GM19238 (cell line): ENCODE measurements at regions not wholly inside any gene's neighbourhood (a gene's known extent, or its start where the extent isn't known, plus 50 kb on each side); places are given as distances from the start of the nearest gene placed in this dataset.
"Not testable (repeated sequence)": the region's sequence is repeated elsewhere in the genome, so short reads cannot be mapped to it uniquely, and the experiment has no call there.

Experiments used
- DNase-seq: peaks from one replicate; pipeline ENCODE4 v3.0.0; 2011; ENCODE audit warnings: low spot score; ENCODE audit not compliant: insufficient read length

DNA sequence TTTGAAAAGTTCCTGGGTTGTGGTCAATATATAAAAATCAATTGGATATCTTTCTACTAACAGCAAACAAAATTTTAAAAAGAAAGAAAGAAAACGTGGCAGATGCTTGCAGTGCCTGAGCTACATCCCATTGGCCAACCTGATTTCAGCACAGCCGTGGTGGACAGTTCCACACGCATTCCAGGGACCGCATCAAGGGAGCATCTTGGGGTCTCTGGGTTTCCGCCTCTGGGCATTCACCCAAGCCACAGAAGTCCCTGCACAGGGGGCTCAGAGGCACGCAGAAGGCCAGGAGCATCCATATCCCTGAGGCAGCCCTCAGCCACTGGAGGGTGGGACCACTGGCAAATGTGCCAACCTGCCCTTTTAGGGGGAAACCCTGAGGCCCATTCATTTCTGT is 254.5 kb upstream of the RNF32 start:
- DNase-seq: no peak

DNA sequence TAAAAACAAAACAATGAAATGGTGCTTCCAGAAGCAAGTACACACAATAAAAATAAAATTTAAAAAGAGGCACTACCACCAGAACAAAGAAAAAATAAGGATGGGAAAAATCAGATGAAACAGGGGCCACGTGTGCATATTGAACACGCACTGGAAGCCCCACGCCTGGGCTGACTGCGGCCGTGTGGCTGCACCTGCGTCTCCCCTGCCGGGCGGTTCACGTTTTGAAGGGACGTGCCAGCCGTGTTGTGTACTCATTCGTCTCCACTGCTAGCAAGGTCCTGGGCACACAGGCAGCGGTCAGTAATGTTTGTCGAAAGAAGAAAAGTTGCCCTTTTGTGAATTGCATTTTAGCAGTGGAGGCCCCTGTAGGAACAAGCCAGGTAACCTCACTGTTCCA is 255.9 kb upstream of the RNF32 start:
- DNase-seq: no peak

GRCh38 chr7:156383526-156383925 is 257.0 kb upstream of the RNF32 start:
- DNase-seq: no peak

DNA sequence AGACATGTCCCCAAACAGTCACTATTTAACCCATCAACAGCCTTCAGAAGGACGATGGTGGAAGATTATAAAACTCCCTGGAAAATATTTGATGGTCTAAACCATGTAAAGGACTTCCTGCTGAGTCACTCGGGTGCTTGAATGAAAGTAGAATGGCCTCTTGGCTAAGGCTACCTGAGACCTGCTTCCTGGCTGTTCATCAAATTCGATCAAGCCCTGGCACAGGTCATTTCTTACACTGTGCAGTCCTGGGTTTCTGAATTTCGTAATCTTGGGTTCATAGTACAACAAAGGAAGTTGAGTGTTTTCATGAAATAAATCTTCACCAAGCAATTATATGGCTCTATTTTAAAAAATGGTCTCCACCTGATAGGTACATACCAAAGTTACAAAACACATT is 260.3 kb upstream of the RNF32 start:
- no peak for DNase-seq

GRCh38 chr7:156379324-156380070 is 261.1 kb upstream of the RNF32 start:
- DNase-seq: no peak

- no peak for DNase-seq
These were observed 261.8 kb upstream of the RNF32 start for GRCh38 chr7:156378806-156379205.

- DNase-seq: no peak
These were observed 264.3 kb upstream of the RNF32 start for GRCh38 chr7:156376317-156376716.

GRCh38 chr7:156374335-156374734 is 266.2 kb upstream of the RNF32 start:
- DNase-seq: no peak

DNA sequence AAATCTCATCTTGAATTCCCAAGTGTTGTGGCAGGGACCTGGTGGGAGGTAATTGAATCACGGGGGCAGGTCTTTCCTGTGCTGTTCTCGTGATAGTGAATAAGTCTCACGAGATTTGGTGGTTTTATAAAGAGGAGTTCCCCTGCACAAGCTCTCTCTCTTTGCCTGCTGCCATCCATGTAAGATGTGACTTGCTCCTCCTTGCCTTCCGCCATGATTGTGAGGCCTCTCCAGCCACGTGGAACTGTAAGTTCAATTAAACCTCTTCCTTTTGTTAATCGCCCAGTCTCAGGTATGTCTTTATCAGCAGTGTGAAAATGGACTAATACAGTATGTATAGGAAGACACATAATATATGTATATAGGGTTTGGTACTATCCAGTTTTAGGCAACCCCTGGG is 270.6 kb upstream of the RNF32 start:
- not testable (repeated sequence) for DNase-seq

- no peak for DNase-seq
These were observed 272.3 kb upstream of the RNF32 start for GRCh38 chr7:156368053-156368843.

- DNase-seq: no peak
These were observed 276.8 kb upstream of the RNF32 start for GRCh38 chr7:156363751-156364150.

DNA sequence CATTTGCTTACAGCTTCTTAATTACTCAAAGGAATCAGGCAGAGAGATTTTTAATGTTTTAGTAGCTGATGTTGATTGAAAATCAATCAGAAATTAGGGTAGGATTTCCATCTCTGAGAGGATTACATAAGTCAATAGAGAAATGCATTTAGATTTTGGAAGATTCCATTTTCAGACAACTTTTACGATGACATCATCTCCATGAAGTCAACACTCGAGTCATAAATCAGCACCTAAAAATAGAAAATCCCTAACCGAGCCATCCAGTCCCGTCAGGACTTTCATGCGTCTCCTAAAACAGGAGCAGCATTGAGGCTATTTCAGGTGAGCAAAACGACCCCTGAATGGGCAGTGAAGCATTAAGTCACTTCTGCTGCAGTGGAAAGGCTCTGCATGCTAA is 279.7 kb upstream of the RNF32 start:
- DNase-seq: no peak

GRCh38 chr7:156356551-156356950 is 284.0 kb upstream of the RNF32 start:
- DNase-seq: no peak

DNA sequence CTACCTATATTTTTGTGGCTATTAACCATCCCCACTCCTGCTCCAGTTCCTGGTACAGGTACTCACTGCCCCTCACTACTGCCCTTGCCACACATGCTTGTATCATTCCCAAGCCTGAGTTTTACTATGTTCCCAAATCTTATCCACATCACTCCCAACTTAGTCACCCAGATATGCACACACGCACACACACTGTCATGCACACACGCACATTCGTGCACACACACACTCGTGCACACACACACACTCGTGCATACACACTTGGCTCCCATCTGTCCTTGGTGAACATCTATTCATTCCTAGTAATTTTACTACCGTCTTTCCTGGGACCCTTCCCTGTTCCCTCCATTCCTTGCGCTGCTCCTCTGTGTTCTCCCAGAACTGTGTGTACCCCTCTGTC is 287.2 kb upstream of the RNF32 start:
- DNase-seq: no peak

GRCh38 chr7:156347703-156348248 is 292.8 kb upstream of the RNF32 start:
- DNase-seq: not testable (repeated sequence)

- no peak for DNase-seq
These were observed 293.4 kb upstream of the RNF32 start for GRCh38 chr7:156347132-156347531.

DNA sequence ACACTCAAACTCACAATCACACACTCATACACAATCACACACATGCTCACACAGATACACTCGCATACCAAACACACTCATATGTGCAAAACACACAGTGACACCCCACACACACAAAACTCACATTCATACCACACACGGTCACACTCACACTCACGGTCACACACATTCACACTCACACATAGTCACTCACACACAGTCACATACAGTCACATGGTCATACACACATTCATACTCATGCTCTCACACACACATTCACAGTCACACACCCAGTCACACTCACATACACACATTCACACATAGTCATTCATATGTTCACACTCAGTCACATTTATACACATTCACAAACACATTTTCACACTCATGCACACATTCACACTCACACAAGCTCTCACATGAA is 296.0 kb upstream of the RNF32 start:
- no peak for DNase-seq

DNA sequence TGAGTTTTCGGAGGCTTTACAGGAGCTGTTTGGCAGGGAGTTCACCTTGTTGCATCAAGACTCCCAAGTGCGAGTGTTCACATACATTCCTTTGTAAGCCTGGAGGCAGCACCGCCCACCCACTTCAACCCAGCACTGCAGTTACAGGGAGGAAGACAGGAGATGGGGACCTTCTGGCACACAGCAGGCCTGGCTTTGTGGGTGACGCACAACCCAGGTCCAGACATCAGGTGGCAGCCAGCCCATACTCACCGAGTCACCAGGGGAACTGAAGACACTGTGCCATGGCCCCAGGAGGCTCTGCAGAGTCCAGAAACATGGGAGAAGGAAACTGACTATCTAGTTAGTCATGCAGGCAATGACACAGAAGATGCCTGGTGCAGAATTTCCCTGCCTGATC is 305.9 kb upstream of the RNF32 start:
- DNase-seq: no peak

DNA sequence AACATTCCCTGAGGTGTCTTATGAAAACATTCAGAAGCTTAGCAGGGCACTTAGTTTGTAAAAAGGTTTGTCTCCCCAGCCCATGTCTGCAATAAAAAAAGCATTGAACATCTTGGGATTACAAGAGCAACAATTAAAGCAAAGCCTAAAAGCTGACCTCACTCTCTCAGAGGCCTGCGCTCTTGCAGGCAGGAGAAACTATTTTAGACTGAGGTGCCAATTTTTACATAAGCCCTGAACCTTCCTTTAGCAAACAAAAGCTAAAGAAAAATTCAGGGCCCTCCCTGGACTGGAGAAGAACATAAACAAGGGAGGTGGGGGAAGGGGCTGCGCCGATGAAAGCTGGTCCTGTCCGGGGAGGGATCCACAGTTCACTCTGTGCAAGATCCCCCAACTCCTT is 312.7 kb upstream of the RNF32 start:
- DNase-seq: no peak

DNA sequence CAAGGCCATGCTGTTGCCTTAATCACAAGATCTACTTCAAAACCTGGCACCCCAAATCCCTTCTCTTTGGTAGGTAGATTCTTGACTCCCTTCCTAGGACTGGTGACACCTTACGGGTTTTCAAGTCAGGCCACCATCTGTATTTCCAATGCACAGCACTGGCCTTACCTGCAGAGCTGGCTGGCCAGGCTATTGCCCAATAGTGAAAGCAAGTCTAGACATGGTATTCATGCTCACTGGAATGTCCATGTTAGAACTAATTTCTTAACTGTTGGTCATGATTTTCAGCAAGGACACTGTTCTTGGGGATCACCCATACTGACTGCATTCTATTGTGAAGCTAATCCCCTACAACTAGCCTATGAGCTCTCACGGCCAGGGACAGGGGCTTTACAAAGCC is 313.1 kb upstream of the RNF32 start:
- no peak for DNase-seq

- DNase-seq: no peak
These were observed 316.4 kb upstream of the RNF32 start for GRCh38 chr7:156324201-156324600.

DNA sequence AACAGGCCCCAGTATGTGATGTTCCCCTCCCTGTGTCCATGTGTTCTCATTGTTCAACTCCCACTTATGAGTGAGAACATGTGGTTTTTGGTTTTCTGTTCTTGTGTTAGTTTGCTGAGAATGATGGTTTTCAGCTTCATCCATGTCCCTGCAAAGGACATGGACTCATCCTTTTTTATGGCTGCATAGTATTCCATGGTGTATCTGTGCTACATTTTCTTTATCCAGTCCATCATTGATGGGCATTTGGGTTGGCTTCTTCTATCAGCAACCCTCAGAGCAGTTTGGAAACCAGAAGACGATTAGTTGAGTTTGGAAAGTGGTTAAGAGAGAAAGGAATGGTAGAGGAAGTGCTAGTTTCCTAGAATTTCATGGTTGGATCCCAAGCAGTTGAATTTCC is 319.1 kb upstream of the RNF32 start:
- not testable (repeated sequence) for DNase-seq

DNA sequence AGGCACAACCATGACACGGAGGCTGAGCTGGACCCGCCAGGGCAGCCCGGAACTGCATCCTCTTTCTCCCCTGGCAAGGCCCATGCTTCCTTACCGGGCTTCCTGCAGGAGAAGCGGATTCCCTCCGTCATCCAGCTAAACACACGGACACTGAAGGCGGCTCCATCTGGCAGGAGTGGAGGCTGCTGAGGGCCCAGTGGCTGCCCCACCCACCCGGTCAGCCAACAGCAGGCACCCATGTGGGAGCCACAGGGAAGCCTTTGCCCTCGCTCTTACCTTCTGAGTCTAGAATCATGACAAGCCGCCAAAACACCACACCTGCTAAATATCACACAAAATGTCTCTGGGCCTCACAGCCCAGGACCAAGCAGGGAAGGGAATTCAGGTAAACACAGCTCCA is 321.6 kb upstream of the RNF32 start:
- DNase-seq: no peak
